Keratinocyte (primary cell): ENCODE measurements at regions not wholly inside any gene's neighbourhood (a gene's known extent, or its start where the extent isn't known, plus 50 kb on each side); places are given as distances from the start of the nearest gene placed in this dataset.

Experiments used
- EZH2 ChIP-seq: IDR thresholded peaks from one replicate; pipeline ENCODE4 v1.6.1; 2012; ENCODE audit warnings: inconsistent platforms, mild to moderate bottlenecking, low read length, moderate library complexity
- TF ChIP-seq, protein P1 (sequence below), 3 experiments: IDR thresholded peaks in 1 of 3; conservative IDR thresholded peaks in 1 of 3; optimal IDR thresholded peaks in 1 of 3; 2 replicates in 2 of 3; 3 replicates in 1 of 3; pipeline versions ENCODE3 to v1.5.1; 2011; ENCODE audit warnings: low read length in 3 of 3, mild to moderate bottlenecking in 3 of 3, moderate library complexity in 2 of 3, control low read depth in 1 of 3, inconsistent platforms in 1 of 3; ENCODE audit not compliant: insufficient read depth in 2 of 3; ENCODE audit errors: extremely low read depth in 1 of 3

DNA sequence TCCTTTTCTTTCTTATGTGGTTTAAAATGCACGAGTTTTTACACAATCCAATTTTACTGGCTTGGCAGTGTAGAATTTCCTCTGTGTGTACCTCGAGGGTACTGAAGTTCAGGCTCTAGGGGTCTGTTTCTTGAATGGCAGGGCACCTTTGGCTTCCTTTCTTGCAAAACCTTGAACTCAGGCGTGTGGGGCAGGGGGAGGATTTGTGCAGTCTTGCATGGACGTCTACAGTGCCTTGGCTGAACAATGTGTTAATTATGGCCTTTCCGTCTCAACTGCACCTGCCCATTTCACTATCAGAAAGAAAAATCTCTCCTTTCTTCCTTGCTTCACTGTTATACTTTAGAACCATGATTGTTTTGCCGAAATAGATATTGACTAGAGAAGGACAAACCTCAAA, 570.9 kb downstream of the INHBA start:
- TF ChIP-seq, protein P1, sequence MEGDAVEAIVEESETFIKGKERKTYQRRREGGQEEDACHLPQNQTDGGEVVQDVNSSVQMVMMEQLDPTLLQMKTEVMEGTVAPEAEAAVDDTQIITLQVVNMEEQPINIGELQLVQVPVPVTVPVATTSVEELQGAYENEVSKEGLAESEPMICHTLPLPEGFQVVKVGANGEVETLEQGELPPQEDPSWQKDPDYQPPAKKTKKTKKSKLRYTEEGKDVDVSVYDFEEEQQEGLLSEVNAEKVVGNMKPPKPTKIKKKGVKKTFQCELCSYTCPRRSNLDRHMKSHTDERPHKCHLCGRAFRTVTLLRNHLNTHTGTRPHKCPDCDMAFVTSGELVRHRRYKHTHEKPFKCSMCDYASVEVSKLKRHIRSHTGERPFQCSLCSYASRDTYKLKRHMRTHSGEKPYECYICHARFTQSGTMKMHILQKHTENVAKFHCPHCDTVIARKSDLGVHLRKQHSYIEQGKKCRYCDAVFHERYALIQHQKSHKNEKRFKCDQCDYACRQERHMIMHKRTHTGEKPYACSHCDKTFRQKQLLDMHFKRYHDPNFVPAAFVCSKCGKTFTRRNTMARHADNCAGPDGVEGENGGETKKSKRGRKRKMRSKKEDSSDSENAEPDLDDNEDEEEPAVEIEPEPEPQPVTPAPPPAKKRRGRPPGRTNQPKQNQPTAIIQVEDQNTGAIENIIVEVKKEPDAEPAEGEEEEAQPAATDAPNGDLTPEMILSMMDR (optimal IDR thresholded peaks at IDR 0.05 in 1 of 3, IDR thresholded peaks at IDR 0.05 in 1 of 3, conservative IDR thresholded peaks at IDR 0.05 in 1 of 3; ENCODE audit: extremely low read depth in 1 of 3, insufficient read depth in 2 of 3, low read length in 3 of 3) = no peak
- TF ChIP-seq EZH2 = no peak
